C4-2B (cell line): ENCODE measurements at regions not wholly inside any gene's neighbourhood (a gene's known extent, or its start where the extent isn't known, plus 50 kb on each side); places are given as distances from the start of the nearest gene placed in this dataset.

ENCODE experiments used
- H3K27ac ChIP-seq: fragments of 450-650 bp; 2 replicates; pipeline ENCODE4 v1.5.1; 2017
- CTCF ChIP-seq: fragments of 450-650 bp; conservative IDR thresholded peaks from 2 replicates; pipeline ENCODE4 v1.5.1; 2017; ENCODE audit warnings: mild to moderate bottlenecking
- ZFX ChIP-seq: fragments of 450-650 bp; IDR thresholded peaks from 2 replicates; pipeline ENCODE4 v1.6.1; 2017

- no peak overlapping the region for H3K27ac ChIP-seq
- no peak for TF ChIP-seq CTCF
- TF ChIP-seq ZFX = no peak
Observed at GRCh38 chr5:175215906-175216305, 228.1 kb downstream of the DRD1 start.

GRCh38 chr5:175214152-175214551, 229.8 kb downstream of the DRD1 start:
- no peak for TF ChIP-seq CTCF

GRCh38 chr5:175211956-175212756, 231.8 kb downstream of the DRD1 start:
- H3K27ac ChIP-seq = no peak overlapping the region
- TF ChIP-seq CTCF = no peak

More at GRCh38 chr5:175214152-175214551, 229.8 kb downstream of the DRD1 start:
- no peak overlapping the region for H3K27ac ChIP-seq

- no peak overlapping the region for H3K27ac ChIP-seq
Observed at GRCh38 chr5:175207321-175208040, 236.5 kb downstream of the DRD1 start.

GRCh38 chr5:175206669-175207068, 237.3 kb downstream of the DRD1 start:
- no peak overlapping the region for H3K27ac ChIP-seq
- TF ChIP-seq ZFX = no peak
- no peak for TF ChIP-seq CTCF

More at GRCh38 chr5:175207321-175208040, 236.5 kb downstream of the DRD1 start:
- TF ChIP-seq CTCF = no peak
- TF ChIP-seq ZFX = no peak

- TF ChIP-seq CTCF (no peak), ZFX (no peak)
- H3K27ac ChIP-seq = no peak overlapping the region
Observed at GRCh38 chr5:175202463-175203068, 241.4 kb downstream of the DRD1 start.

GRCh38 chr5:175201393-175201792, 242.6 kb downstream of the DRD1 start:
- no peak for TF ChIP-seq CTCF
- no peak for TF ChIP-seq ZFX
- H3K27ac ChIP-seq = no peak overlapping the region
